DMS114 treated with DMSO at 0.1 percent for 48 hours (cell line): ENCODE measurements at regions not wholly inside any gene's neighbourhood (a gene's known extent, or its start where the extent isn't known, plus 50 kb on each side); places are given as distances from the start of the nearest gene placed in this dataset.
"Not testable (repeated sequence)": the region's sequence is repeated elsewhere in the genome, so short reads cannot be mapped to it uniquely, and the experiment has no call there.

Experiments used
- DNase-seq: peaks from one replicate; lab custom pipeline; 2025; ENCODE audit not compliant: unreplicated experiment; lab: John Stamatoyannopoulos, UW

- no peak for DNase-seq
Measured at GRCh38 chr21:30104241-30104640, 62.4 kb downstream of the CLDN17 start.

GRCh38 chr21:30102871-30103270 lies 63.7 kb downstream of the CLDN17 start:
- no peak for DNase-seq

DNA sequence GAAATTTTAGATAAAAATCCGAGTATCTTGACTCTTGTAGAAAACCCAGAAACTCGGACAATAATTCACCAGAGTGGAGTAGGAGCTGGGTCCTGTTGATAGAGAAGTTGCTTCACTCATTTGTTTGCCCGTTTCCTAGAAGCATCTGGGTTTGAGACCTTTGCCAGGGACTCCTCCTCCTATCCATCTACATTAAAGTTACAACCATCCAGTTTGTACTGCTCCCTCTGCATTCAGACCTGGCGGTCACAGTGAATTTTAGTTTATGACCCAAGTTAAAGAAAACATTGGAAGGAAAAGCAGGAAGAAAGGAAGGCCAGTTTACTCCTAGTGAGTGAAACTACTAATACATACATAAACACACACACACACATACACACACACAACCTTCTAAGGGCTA lies 64.6 kb downstream of the CLDN17 start:
- DNase-seq, result no peak

GRCh38 chr21:30097791-30098190 lies 68.8 kb downstream of the CLDN17 start:
- DNase-seq, result no peak

DNA sequence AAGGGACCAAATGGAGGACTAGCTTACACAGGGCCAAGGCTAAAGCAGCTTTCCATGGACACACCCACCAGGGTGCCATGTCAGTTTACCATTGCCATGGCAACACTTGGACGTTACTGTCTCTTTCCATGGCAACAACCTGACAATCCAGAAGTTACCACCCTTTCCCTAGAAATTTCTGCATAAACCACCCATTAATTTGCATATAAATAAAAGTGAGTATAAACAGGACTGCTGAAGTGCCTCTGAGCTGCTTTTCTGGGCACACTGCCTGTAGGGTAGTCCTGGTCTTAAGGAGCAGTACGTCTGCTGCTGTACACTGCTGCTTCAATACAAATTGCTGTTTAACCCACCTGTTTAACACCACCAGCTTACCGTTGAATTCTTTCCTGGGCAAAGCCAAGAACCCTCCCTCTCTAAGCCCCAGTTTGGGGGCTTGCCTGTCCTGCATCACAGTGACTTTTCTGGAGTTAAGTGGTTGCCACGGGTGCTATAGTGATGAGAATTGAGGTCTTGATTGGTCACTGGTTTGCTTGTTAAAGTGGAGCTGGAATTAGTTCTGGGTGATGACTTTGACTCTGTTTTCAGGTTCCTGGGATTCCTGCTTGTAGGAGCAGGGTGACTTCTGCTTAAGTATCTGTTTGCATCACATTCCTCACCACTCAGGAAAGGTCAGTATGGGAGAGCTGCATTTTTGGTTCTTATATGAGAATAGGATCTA lies 83.2 kb downstream of the CLDN17 start:
- DNase-seq, result no peak

- DNase-seq, result no peak
Measured at GRCh38 chr21:30081506-30081905, 85.1 kb downstream of the CLDN17 start.

DNA sequence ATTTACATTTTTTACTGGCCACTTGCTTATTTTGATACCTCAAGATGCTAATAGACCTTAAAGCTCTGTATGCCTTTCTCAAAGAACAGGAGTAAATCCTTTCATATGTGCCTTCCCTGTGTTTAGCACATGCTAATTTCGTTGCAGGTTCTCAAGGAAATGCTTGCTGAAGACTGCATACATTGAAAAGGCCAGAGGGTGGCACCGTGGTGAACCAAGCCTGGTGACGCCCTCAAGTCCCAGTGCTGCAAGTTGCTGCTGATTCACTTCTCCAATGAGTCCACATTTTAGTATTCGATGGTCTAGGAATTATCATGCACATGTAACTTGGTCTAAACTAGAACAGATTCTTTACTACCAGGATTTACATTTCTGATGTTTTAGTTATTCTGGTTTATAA lies 94.1 kb downstream of the CLDN17 start:
- DNase-seq, result no peak

DNA sequence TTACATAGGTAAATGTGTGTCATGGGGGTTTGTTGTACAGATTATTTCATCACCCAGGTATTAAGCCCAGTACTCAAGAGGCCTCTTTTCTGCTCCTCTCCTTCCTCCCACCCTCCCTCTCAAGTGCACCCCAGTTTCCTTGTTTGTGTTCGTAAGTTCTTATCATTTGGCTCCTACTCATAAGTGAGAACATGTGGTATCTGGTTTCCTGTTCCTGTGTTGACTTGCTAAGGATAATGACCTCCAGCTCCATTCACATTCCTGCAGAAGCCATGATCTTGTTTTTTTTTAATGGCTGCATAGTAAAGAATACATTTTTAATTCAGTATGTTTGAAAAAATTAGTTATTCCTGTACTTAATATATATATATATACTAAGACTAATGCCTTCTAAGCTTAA lies 107.7 kb downstream of the CLDN17 start:
- DNase-seq, result no peak

- no peak for DNase-seq
Measured at GRCh38 chr21:30057108-30057507, 109.5 kb downstream of the CLDN17 start.

- DNase-seq, result no peak
Measured at GRCh38 chr21:30048570-30048969, 108.8 kb upstream of the GRIK1 start.

- DNase-seq, result peak; percentile 1
Measured at GRCh38 chr21:30044447-30045064, 104.8 kb upstream of the GRIK1 start.

DNA sequence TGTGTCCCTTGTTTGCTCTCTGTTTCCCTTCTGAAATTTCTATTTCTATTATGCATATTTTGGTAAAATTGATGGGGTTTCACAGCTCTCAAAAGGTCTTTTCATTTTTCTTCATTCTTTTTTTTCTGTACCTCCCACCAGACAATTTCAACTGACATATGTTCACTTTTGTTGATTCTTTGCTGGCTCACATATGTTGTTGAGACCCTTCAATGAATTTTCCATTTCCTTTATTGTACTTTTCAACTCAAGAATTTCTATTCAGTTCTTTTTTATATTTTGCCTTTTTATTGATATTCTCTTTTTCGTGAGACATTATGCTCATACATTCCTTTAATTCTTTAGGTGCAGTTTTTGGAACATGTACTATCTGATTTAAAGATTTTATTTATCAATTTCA lies 102.6 kb upstream of the GRIK1 start:
- DNase-seq, result no peak

DNA sequence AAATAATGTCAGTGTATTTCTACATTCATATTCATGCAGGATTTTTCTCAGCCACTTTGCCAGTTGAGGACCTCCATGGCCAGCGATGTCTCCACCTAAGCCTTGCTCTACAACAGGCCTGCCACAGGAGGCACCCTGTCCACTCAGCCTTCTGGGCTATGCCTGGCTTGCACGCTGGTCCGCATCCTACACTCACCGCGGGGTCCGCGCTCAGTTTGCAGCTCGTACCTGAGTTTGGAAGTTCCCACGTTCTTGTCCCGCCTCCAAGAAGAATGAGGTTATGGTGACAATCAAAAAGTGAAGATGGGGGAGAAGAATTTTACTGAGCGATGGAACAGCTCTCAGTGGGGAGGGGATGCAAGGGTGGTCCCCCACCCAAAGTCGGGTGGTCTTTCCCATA lies 93.6 kb upstream of the GRIK1 start:
- DNase-seq, result no peak

DNA sequence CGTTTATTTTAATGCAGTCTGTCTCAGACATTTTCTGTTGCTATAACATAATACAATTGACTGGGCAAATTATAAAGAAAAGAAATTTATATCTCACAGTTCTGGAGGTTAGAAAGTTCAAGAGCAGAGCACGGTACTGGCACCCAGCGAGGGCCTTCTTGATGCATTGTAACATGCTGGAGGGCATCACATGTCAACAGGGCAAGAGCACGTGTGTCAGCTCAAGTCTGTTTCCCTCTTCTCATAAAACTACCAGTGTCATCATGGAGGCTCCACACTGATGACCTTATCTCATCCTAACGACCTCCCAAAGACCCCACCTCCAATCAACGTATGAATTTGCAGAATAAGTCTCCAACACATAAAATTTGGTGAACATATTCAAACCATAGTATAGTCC lies 90.6 kb upstream of the GRIK1 start:
- no peak for DNase-seq

DNA sequence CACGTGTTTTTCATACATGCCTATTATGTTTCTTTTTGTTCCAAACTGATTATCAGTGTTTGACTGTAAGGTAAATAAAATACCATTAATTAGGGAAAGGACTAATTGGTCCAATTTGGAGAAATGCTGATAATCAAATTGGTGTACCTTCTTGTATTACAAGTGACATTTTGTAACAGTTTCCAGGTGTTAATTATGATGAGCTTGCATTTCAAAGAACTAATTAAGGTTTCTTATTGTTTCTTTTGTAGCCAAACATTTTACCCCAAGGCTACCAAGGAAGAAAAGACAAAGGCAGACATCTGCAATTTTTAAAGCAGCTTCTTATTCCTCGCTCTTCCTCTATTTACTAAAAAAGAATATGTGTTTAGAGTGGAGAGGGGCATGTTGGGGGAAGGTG lies 88.7 kb upstream of the GRIK1 start:
- no peak for DNase-seq

DNA sequence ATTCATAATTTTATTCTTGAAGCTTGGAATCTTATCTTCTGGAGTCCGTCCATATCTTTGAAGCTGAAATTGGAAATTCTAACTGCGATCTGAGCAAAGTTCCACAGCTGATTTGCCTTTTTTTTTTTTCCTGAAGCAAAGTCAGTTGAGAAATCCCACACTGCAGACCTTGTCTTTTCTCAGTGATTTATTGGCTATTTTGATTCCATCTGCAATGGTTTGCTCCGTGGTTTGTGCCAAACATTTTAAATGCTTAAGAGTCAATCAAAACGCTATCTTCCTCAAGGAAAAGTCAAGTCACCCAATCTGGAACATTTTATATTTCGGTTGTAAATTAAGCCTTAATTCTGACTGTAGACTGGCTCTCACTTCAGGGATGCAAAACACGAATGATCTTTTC lies 88.2 kb upstream of the GRIK1 start:
- DNase-seq, result no peak

DNA sequence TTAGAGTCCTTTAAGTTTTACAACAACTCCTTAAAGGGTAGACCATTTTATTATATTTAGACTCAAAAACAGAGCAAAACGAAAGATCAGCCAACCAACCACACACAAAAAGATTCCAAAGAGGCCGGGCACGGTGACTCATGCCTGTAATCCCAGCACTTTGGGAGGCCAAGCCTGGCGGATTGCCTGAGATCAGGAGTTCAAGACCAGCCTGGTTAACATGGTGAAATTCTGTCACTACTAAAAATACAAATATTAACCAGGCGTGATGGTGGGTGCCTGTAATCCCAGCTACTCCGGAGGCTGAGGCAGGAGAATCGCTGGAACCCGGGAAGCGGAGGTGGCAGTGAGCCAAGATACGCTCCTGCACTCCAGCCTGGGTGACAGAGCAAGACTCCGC lies 83.3 kb upstream of the GRIK1 start:
- not testable (repeated sequence) for DNase-seq

DNA sequence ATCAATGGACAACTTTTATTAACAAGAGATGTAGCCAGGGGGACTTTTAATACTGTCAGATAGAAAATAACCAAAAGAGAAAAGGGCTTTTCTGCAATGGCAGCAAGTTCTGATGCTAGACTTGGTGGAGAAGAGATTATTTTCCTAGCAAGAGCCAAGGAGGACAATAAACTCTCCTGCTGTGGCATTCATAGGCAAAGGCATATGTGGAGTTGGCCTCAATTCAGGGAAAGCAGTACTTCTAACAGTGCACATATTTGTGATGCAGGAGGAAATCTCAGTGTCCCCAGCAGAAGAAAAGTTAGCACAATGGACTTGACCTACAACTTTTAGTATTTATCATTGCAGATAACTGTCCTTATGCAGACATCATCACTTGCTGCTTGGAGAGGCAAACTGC lies 75.1 kb upstream of the GRIK1 start:
- no peak for DNase-seq

DNA sequence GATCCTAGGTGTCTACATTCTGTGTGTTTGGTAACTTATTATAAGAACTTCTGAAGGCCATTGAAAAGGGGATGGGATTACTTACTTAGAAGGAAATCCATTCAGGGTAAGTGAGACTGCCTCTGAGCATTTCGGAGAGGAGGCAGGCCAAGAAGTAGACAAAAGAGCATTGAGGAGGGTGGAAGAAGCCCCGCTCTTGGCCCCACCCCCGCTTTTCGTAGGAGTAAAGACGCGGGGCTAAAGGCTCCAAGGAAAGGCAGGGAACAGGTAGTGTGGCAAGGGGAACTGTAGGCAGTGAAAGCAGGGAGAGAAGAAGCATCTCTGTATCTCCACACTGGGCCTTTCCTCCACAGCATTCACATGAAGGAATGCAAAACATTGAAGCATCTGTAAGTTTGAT lies 51.8 kb upstream of the GRIK1 start:
- no peak for DNase-seq

DNA sequence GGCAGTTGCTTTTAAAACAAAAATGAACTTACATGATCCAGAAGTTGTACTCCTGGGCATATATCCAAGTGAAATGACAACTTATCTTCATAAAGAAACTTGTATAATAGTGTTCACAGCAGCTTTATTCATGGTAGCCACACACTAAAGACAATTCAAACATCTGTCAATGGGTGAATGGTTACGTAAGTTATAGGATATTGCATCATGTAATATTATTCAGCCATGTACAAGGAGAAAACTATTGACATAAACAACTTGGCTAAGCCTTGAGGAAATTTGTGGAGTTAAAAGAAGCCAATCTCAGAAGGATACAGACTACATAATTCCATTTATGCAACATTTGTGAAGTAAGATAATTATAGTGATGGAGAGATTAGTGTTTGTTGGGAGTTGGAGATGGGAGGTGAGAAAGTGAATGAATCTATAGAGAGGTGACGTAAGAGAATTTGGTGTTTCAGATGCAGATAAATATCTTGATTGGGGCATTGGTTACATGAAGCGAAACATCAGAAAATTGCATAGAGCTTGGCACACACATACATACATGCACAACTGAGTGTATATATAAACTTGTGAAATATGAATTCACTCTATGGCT lies 49.9 kb upstream of the GRIK1 start:
- DNase-seq, result no peak
